ENCODE measurements at regions not wholly inside any gene's neighbourhood (a gene's known extent, or its start where the extent isn't known, plus 50 kb on each side); places are given as distances from the start of the nearest gene placed in this dataset.

GRCh38 chr1:185427776-185428175 lies 110.7 kb upstream of the IVNS1ABP start:
- no peak for DNase-seq

DNA sequence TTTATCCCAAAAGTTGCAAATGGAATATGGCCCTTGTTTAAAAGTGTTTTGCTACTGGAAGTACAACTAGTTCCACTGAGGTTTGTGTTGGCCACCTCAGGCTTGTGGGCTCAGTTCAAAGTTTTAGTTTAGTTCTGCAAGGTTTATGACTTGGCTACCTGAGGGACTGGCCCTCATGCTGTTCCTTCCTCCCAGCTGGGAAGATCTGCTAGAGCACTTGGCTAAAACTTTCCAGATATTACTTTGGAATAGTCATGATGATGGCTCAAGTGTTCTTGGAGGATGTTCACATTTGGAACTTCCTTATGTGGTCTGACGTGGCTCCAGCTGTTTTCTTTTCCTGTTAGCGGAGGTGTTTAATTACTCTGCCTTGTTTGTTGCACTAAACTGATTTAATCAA lies 110.2 kb upstream of the IVNS1ABP start:
- DNase-seq = no peak

DNA sequence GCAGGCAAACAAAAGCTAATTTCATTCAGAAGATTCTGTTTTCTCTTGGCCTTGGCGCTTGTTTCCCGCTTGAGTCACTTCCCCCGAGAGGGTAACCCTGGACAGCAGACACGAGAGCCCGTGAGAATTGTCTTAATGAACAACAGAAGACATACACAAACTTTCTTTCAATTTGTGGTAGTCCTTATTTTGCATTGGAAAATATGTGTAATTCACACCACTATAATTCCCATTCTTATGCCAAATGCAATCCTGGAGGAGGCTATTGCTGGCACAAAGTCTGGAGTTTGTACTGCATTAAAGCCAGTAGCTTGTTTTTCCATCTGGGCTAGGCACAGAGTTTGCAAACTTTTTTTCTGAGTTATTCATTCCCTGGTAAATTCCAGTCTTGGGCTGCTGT lies 109.8 kb upstream of the IVNS1ABP start:
- DNase-seq = peak; percentile 65

DNA sequence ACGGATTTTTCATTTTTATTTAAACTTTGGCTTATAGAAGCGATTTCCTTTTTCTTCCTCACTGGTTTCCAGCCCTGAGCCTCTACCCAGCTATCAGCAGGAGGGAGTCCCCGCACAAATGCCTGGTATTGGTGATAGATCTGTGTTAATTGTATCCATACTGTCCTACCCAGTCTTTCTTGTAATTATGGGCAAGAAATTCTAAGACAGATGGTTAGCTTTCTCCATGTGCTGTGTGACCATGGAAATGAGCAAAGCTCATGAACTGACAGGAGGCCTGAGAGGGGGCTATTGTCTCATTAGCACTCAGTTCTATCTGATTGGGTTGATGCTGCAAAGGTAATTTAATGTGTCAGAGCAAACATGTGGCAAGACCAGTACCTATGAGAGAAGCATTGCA lies 108.1 kb upstream of the IVNS1ABP start:
- DNase-seq = no peak

GRCh38 chr1:185421485-185422107 lies 104.6 kb upstream of the IVNS1ABP start:
- peak; percentile 39 for DNase-seq

DNA sequence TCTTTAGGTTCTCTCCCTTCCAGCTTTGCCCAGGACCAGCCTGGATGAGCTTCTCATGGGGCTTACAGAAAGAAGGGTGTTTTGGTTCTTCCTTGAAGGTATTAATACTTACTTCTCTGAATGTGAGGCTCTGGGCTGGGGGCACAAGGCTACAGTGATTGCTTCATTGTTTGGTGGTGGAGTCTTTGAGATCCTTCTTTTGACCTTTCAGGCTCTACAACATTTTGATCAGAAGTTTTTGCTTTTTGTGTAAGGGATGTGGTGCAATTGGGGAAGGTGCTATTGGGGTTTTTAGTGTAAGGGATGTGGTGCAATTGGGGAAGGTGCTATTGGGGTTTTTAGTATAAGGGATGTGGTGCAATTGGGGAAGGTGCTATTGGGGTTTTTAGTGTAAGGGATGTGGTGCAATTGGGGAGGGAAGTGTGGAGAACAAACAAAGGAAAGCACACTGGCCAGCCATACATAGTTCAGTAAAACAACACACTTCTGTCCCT lies 103.6 kb upstream of the IVNS1ABP start:
- DNase-seq = no peak

GRCh38 chr1:185419718-185420117 lies 102.7 kb upstream of the IVNS1ABP start:
- DNase-seq = no peak

GRCh38 chr1:185418472-185418871 lies 101.4 kb upstream of the IVNS1ABP start:
- no peak for DNase-seq

DNA sequence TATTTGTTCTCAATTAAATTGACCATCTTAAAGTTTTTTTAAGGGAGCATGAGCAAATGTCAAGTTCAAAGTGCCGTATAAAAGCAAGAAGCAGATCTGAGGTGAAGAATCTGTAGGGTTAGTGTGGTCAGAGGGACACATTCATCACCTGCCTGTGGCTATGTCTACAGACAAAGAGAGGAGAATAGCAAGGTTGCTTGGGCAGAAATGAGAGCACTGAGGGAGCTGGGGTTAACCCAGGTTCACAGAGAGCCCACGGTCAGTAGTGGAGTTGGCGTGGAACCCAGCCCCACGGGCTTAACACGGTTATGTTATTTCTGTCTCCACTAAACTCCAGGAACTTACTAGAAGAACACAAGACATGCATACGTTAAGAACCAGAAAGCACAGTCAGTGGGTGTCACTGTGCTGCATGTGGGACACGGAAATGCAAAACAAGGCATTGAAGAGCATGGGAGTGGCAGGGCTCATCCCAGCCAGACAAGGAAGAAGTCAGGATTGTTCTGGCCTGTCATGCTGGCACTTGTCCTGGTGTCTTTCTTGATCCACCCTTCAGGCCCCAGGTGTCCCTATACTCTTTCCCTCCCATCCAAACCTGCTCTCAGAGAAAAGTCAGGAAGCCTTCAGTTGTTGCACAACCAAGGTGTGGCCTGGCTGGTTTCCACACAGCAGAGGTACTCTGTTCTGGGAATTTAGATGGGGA lies 95.5 kb upstream of the IVNS1ABP start:
- no peak for DNase-seq

GRCh38 chr1:185409763-185410528 lies 92.9 kb upstream of the IVNS1ABP start:
- no peak for DNase-seq

- no peak for DNase-seq
Observed at GRCh38 chr1:185409345-185409744, 92.3 kb upstream of the IVNS1ABP start.

DNA sequence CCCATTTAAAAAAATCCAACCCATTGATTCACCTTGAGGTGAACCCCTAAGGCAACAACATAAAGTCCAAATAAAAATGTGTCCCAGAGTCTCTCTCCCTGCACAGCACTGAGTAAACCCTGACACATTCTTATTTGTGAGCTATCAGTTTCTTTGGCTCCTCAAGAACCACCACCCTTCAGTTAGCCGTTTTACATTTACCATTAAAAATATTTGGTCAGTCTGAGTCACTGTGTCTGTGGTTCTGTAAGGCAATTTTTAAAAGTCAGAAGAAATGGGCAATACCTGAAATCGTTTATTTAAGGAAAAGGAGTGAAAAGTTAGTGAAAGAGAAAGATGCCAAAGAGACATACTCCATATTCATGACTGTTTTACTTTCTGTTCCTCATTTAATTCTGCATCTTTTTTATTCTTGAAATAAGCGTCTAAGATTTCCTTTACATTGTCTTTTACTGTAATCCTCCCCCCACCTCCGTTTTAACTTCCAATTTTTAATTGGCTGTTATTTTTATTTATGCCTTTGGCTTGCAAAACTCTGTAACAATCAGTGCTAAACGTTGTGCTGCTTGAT lies 91.7 kb upstream of the IVNS1ABP start:
- peak; percentile 12 for DNase-seq

DNA sequence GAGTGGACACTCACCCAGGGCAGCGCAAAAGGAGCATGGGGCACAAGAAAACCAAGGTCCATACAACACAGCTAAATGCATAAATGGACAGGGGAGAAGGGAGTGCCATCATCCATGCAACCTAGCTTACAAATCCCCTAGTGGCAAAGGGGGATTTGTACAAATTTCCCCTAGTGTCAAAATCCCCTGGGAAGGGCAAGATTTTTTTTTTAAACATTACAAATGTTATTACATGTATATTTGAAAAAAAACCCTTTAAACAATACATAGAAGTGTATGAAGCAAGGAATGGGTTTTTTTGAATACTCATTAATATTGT lies 89.6 kb upstream of the IVNS1ABP start:
- DNase-seq = no peak

GRCh38 chr1:185406006-185406690 lies 89.1 kb upstream of the IVNS1ABP start:
- DNase-seq = no peak

- DNase-seq = no peak
Observed at GRCh38 chr1:185404907-185405568, 88.0 kb upstream of the IVNS1ABP start.

GRCh38 chr1:185404291-185404690 lies 87.2 kb upstream of the IVNS1ABP start:
- peak; percentile 12 for DNase-seq

GRCh38 chr1:185402930-185403329 lies 85.9 kb upstream of the IVNS1ABP start:
- no peak for DNase-seq

GRCh38 chr1:185401019-185401418 lies 84.0 kb upstream of the IVNS1ABP start:
- peak; percentile 26 for DNase-seq

GRCh38 chr1:185400052-185400451 lies 83.0 kb upstream of the IVNS1ABP start:
- peak; percentile 53 for DNase-seq

GRCh38 chr1:185398599-185398998 lies 81.6 kb upstream of the IVNS1ABP start:
- no peak for DNase-seq

GRCh38 chr1:185398022-185398421 lies 81.0 kb upstream of the IVNS1ABP start:
- no peak for DNase-seq

- no peak for DNase-seq
Observed at GRCh38 chr1:185397183-185397582, 80.1 kb upstream of the IVNS1ABP start.

DNA sequence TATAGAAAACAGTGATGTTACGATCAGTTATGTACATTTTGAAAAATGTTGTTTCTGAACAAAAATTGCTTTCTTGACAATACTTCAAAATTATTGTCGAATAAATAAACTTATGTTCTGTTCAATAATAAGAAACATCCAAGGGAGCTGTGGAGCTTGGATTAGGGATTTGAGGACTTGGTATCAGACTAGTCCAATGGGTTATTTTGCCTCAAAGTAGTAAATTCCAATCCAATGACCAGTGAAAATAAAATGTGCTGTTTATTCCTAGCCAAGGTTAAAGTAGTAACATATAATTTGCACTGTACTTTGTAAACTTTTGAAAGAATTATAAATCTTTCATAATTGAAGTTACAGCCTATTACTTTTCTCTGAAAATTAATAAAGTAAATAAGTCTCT lies 79.1 kb upstream of the IVNS1ABP start:
- no peak for DNase-seq
